ENCODE measurements at regions not wholly inside any gene's neighbourhood (a gene's known extent, or its start where the extent isn't known, plus 50 kb on each side); places are given as distances from the start of the nearest gene placed in this dataset.

- intact Hi-C loops (cut with DNase I; ENCODE audit: low total_unique reads) = no loop called here
- DNase-seq (ENCODE audit: low spot score in 2 of 2) = no peak
- TF ChIP-seq CTCF (IDR thresholded peaks at IDR 0.05) (no peak), POLR2A (IDR thresholded peaks at IDR 0.05) (no peak)
- 40 to 42% methylated on average over 1 of the region's 1 CpG for WGBS, 2 donors
- no peak overlapping the region for H3K4me3 ChIP-seq (ENCODE audit: low read depth, poor library complexity, severe bottlenecking)
These were observed 99.2 kb upstream of the TNR start for GRCh38 chr1:175842550-175842949.

- 22 to 38% methylated on average over 5 of the region's 5 CpGs for WGBS, 2 donors
- DNase-seq (ENCODE audit: low spot score in 2 of 2) = no peak
- no peak overlapping the region for H3K4me3 ChIP-seq (ENCODE audit: low read depth, poor library complexity, severe bottlenecking)
- TF ChIP-seq CTCF (IDR thresholded peaks at IDR 0.05) = no peak
- TF ChIP-seq POLR2A (IDR thresholded peaks at IDR 0.05) = no peak
- intact Hi-C loops (cut with DNase I; ENCODE audit: low total_unique reads) = no loop called here
These were observed 98.4 kb upstream of the TNR start for GRCh38 chr1:175841738-175842187.

GRCh38 chr1:175840787-175841186 lies 97.4 kb upstream of the TNR start:
- H3K4me3 ChIP-seq (ENCODE audit: low read depth, poor library complexity, severe bottlenecking) = no peak overlapping the region
- WGBS, 2 donors = 73 to 78% methylated on average over 5 of the region's 5 CpGs
- intact Hi-C loops (cut with DNase I; ENCODE audit: low total_unique reads) = no loop called here
- no peak for TF ChIP-seq POLR2A (IDR thresholded peaks at IDR 0.05)
- no peak for TF ChIP-seq CTCF (IDR thresholded peaks at IDR 0.05)
- no peak for DNase-seq (ENCODE audit: low spot score in 2 of 2)

- H3K4me3 ChIP-seq (ENCODE audit: low read depth, poor library complexity, severe bottlenecking) = no peak overlapping the region
- intact Hi-C loops (cut with DNase I; ENCODE audit: low total_unique reads) = no loop called here
- 20 to 22% methylated on average over 9 of the region's 9 CpGs for WGBS, 2 donors
- no peak for DNase-seq (ENCODE audit: low spot score in 2 of 2)
- TF ChIP-seq POLR2A (IDR thresholded peaks at IDR 0.05) (no peak), CTCF (IDR thresholded peaks at IDR 0.05) (no peak)
These were observed 96.6 kb upstream of the TNR start for GRCh38 chr1:175839779-175840669.

- H3K4me3 ChIP-seq (ENCODE audit: low read depth, poor library complexity, severe bottlenecking) = no peak overlapping the region
- 85 to 100% methylated on average over 1 of the region's 1 CpG for WGBS, 2 donors
- intact Hi-C loops (cut with DNase I; ENCODE audit: low total_unique reads) = no loop called here
- TF ChIP-seq CTCF (IDR thresholded peaks at IDR 0.05) (no peak), POLR2A (IDR thresholded peaks at IDR 0.05) (no peak)
- DNase-seq (ENCODE audit: low spot score in 2 of 2) = no peak
These were observed 91.2 kb upstream of the TNR start for GRCh38 chr1:175834597-175834996.
